ENCODE measurements at regions not wholly inside any gene's neighbourhood (a gene's known extent, or its start where the extent isn't known, plus 50 kb on each side); places are given as distances from the start of the nearest gene placed in this dataset.
A peak's percentile ranks its signal among the peaks of the same experiment; 100 is the strongest.

GRCh38 chr17:33352526-33352925 lies 59.4 kb upstream of the ASIC2 start:
- no peaks in the 10 kb centered on the region for H3K4me1 ChIP-seq (replicated peaks in 1 of 2)
- no peaks in the 10 kb centered on the region for H3K36me3 ChIP-seq (replicated peaks in 1 of 2)
- intact Hi-C loops (cut with DNase I): no loop called here
- H3K27me3 ChIP-seq: no peaks in the 10 kb centered on the region
- H3K9me3 ChIP-seq (replicated peaks in 1 of 3): no peaks in the 10 kb centered on the region
- TF ChIP-seq CTCF (IDR thresholded peaks at IDR 0.05): no peak
- TF ChIP-seq POLR2A (IDR thresholded peaks at IDR 0.05): no peak
- no peak overlapping the region for H3K27ac ChIP-seq
- WGBS, 4 donors: 73 to 83% (median 79%) methylated on average over 3 of the region's 3 CpGs
- H3K4me3 ChIP-seq: no peak overlapping the region
- no peak for DNase-seq

GRCh38 chr17:33356266-33356665 lies 63.2 kb upstream of the ASIC2 start:
- intact Hi-C loops (cut with DNase I): no loop called here
- H3K9me3 ChIP-seq (replicated peaks in 1 of 3): no peaks in the 10 kb centered on the region
- 73 to 88% (median 83%) methylated on average over 3 of the region's 3 CpGs for WGBS, 4 donors
- no peak for DNase-seq
- H3K4me3 ChIP-seq: no peak overlapping the region
- TF ChIP-seq CTCF (IDR thresholded peaks at IDR 0.05) (no peak), POLR2A (IDR thresholded peaks at IDR 0.05) (no peak)
- H3K36me3 ChIP-seq (replicated peaks in 1 of 2): no peaks in the 10 kb centered on the region
- no peak overlapping the region for H3K27ac ChIP-seq
- no peaks in the 10 kb centered on the region for H3K4me1 ChIP-seq (replicated peaks in 1 of 2)
- H3K27me3 ChIP-seq: no peaks in the 10 kb centered on the region

- TF ChIP-seq POLR2A (IDR thresholded peaks at IDR 0.05) (no peak), CTCF (IDR thresholded peaks at IDR 0.05) (no peak)
- DNase-seq: no peak
- Histone ChIP-seq H3K27ac (no peak overlapping the region), H3K36me3 (replicated peaks in 1 of 2) (no peaks in the 10 kb centered on the region), H3K4me1 (replicated peaks in 1 of 2) (no peaks in the 10 kb centered on the region), H3K27me3 (no peaks in the 10 kb centered on the region), H3K9me3 (replicated peaks in 1 of 3) (no peaks in the 10 kb centered on the region), H3K4me3 (no peak overlapping the region)
- intact Hi-C loops (cut with DNase I): no loop called here
- WGBS, 4 donors: 66 to 77% (median 72%) methylated on average over 5 to 6 of the region's 6 CpGs
These were observed 70.4 kb upstream of the ASIC2 start for GRCh38 chr17:33363475-33363874.

DNA sequence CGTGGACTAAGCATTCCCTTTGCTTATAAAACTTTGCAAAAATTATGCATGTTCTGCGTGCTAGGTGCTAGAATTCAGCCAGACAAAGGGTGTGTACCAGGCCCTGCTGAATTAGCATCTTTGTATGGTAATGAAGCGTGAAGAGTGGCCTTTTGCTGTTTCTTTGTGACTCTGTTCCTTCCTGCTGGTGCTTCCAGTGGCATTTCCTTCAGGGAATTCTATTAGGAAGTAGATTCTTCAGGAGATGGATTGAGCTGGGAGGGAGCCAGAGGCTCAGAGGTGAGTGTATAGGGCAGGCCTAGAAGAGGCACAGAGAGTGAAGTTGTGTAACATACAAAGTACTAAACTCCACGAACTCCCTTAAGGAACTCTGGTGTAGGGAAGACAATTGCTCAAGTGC lies 73.9 kb upstream of the ASIC2 start:
- Histone ChIP-seq H3K36me3 (replicated peaks in 1 of 2) (no peaks in the 10 kb centered on the region), H3K4me3 (no peak overlapping the region), H3K9me3 (replicated peaks in 1 of 3) (no peaks in the 10 kb centered on the region), H3K27me3 (no peaks in the 10 kb centered on the region), H3K27ac (no peak overlapping the region), H3K4me1 (replicated peaks in 1 of 2) (no peaks in the 10 kb centered on the region)
- no peak for TF ChIP-seq POLR2A (IDR thresholded peaks at IDR 0.05)
- no peak for TF ChIP-seq CTCF (IDR thresholded peaks at IDR 0.05)
- DNase-seq: peak in 5 of 7 donors; percentile 27 to 80 (median 49)
- intact Hi-C loops (cut with DNase I): no loop called here
- WGBS, 4 donors: 47 to 69% (median 56%) methylated on average over 4 of the region's 4 CpGs
